ENCODE measurements at regions not wholly inside any gene's neighbourhood (a gene's known extent, or its start where the extent isn't known, plus 50 kb on each side); places are given as distances from the start of the nearest gene placed in this dataset.

GRCh38 chr3:194951931-194952582 lies 266.4 kb downstream of the FAM43A start:
- TF ChIP-seq CTCF (IDR thresholded peaks at IDR 0.05; ENCODE audit: poor library complexity, severe bottlenecking): no peak
- no peak for TF ChIP-seq EZH2 (IDR thresholded peaks at IDR 0.05; ENCODE audit: borderline replicate concordance, insufficient read depth, low read length, poor library complexity, severe bottlenecking)
- TF ChIP-seq EP300 (conservative IDR thresholded peaks at IDR 0.05; ENCODE audit: poor library complexity, severe bottlenecking): no peak
- TF ChIP-seq POLR2AphosphoS5 (IDR thresholded peaks at IDR 0.05): no peak
- TF ChIP-seq MXI1 (conservative IDR thresholded peaks at IDR 0.05; ENCODE audit: poor library complexity, severe bottlenecking): no peak
- no peak for TF ChIP-seq REST (IDR thresholded peaks at IDR 0.05; ENCODE audit: borderline replicate concordance)
